Peyer's patch (tissue), 4 donors: ENCODE measurements at regions not wholly inside any gene's neighbourhood (a gene's known extent, or its start where the extent isn't known, plus 50 kb on each side); places are given as distances from the start of the nearest gene placed in this dataset.

Experiments
- POLR2A ChIP-seq, 2 donors: fragments of 450-650 bp; IDR thresholded peaks; one replicate each; pipeline ENCODE4 v1.5.1; 2017; ENCODE audit warnings: antibody characterized with exemption in 2 of 2, mild to moderate bottlenecking in 2 of 2, moderate library complexity in 2 of 2
- TF ChIP-seq, protein P1 (sequence below), 6 experiments: fragments of 450-650 bp in 4 of 6; fragments of 200-600 bp in 2 of 6; sonication (generic) in 1 of 6; IDR thresholded peaks; one replicate each; pipeline ENCODE4 v1.5.1; 2017 to 2019; ENCODE audit warnings: antibody characterized with exemption in 6 of 6, mild to moderate bottlenecking in 3 of 6, moderate library complexity in 1 of 6

DNA sequence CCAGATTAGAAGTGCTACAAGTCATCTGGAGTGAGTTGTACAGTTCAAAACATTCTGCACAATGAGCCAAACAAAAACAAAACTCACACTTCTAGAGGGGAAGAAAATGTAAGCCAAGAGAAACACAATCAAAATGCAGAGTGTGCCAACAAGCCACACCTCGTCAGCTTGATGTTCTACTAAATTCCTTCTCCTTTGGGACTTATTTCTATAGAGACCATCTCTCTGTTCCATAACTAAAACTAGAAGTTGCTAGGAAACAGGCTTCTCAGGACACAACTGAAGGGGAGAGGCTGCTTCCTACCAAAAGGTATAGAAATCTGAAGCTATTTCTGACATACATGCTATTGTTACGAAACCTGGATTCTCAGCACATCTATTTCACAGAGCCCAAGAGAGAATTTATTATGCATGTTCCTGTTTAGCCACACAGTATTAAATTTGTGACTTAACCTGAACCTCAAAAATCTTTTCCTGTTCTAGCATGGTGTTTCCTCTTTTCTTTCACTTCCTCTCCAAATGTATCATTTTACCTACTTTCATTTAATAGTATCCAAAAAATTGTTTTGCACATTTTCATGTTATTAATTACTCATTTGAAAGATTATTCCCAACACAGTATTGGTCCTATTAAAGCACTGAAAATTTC, 211.4 kb upstream of the CCDC150 start:
- TF ChIP-seq, protein P1, sequence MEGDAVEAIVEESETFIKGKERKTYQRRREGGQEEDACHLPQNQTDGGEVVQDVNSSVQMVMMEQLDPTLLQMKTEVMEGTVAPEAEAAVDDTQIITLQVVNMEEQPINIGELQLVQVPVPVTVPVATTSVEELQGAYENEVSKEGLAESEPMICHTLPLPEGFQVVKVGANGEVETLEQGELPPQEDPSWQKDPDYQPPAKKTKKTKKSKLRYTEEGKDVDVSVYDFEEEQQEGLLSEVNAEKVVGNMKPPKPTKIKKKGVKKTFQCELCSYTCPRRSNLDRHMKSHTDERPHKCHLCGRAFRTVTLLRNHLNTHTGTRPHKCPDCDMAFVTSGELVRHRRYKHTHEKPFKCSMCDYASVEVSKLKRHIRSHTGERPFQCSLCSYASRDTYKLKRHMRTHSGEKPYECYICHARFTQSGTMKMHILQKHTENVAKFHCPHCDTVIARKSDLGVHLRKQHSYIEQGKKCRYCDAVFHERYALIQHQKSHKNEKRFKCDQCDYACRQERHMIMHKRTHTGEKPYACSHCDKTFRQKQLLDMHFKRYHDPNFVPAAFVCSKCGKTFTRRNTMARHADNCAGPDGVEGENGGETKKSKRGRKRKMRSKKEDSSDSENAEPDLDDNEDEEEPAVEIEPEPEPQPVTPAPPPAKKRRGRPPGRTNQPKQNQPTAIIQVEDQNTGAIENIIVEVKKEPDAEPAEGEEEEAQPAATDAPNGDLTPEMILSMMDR (IDR thresholded peaks at IDR 0.05): no peak
- no peak for TF ChIP-seq POLR2A (IDR thresholded peaks at IDR 0.05)
